HepG2 (cell line): ENCODE measurements at regions not wholly inside any gene's neighbourhood (a gene's known extent, or its start where the extent isn't known, plus 50 kb on each side); places are given as distances from the start of the nearest gene placed in this dataset.

Source experiments
- ATAC-seq: fragments of 200-7000 bp; cut with Tn5 transposase; 3 replicates; pipeline ENCODE4 v1.9.1; 2020; ENCODE audit warnings: mild to moderate bottlenecking, moderate library complexity
- BruUV-seq: library from RNA; stranded (reverse); fragments of 400-500 nt; replicated peaks from 2 replicates; lab custom pipeline; 2021; lab: Mats Ljungman, UMichigan
- CTCF ChIA-PET: fragments of 300-600 bp; formaldehyde crosslinking; extraction: SDS; loops from one replicate; lab custom pipeline; 2021; ENCODE audit warnings: low total read pairs, inconsistent platforms, low intra/inter-chr PET ratio; lab: Yijun Ruan, JAX
- POLR2A ChIA-PET: fragments of 350-600 bp; sonication (Branson Sonifier 250); formaldehyde crosslinking; loops from one replicate; lab custom pipeline; 2020; ENCODE audit warnings: antibody characterized with exemption, inconsistent platforms; lab: Yijun Ruan, JAX
- DNase-seq: peaks from one replicate; pipeline ENCODE4 v3.0.0-alpha.2; 2015; ENCODE audit warnings: low spot score
- FAIRE-seq: peaks from 3 replicates; lab custom pipeline; 2011; peaks lifted over from hg19 to GRCh38; lab: Jason Lieb, UNC
- H2AFZ ChIP-seq: one replicate; pipeline ENCODE4 v1.6.1; 2011; ENCODE audit warnings: low read length, inconsistent platforms
- H3K27ac ChIP-seq: fragments of 300-600 bp; 3 replicates; pipeline ENCODE4 v1.8.0; 2011; ENCODE audit warnings: mixed run types, mild to moderate bottlenecking, mixed read lengths, low read length, inconsistent platforms; ENCODE audit not compliant: insufficient read depth; ENCODE audit errors: extremely low read length
- H3K27me3 ChIP-seq, 2 experiments: fragments of 200-600 bp in 1 of 2; 2 replicates in 1 of 2; 3 replicates in 1 of 2; pipeline versions ENCODE4 v1.6.0 to v1.8.0; 2011; ENCODE audit warnings: low read length in 2 of 2, mild to moderate bottlenecking in 2 of 2, moderate library complexity in 2 of 2, inconsistent platforms in 1 of 2; ENCODE audit not compliant: insufficient read depth in 2 of 2, control insufficient read depth in 1 of 2
- H3K36me3 ChIP-seq, 2 experiments: fragments of 200-600 bp in 1 of 2; replicated peaks in 1 of 2; 2 replicates in 1 of 2; 3 replicates in 1 of 2; pipeline versions ENCODE4 v1.5.1 to v1.8.0; 2011; ENCODE audit warnings: low read length in 2 of 2, inconsistent platforms in 1 of 2; ENCODE audit not compliant: insufficient read depth in 2 of 2, control insufficient read depth in 1 of 2
- H3K4me1 ChIP-seq: 2 replicates; pipeline ENCODE4 v1.5.1; 2012; ENCODE audit warnings: low read length, inconsistent platforms; ENCODE audit not compliant: insufficient read depth
- H3K4me2 ChIP-seq: 2 replicates; pipeline ENCODE4 v1.6.0; 2011; ENCODE audit warnings: low read depth, low read length, inconsistent platforms
- H3K4me3 ChIP-seq, 3 experiments: fragments of 200-600 bp in 1 of 3; sonication (generic), shearing (Covaris generic) in 1 of 3; replicated peaks in 1 of 3; 2 replicates each; pipeline ENCODE4 v1.5.1; 2011 to 2016; ENCODE audit warnings: low read length in 3 of 3, inconsistent platforms in 2 of 3, low read depth in 2 of 3, mild to moderate bottlenecking in 2 of 3, control low read depth in 1 of 3, mixed read lengths in 1 of 3; ENCODE audit not compliant: insufficient read depth in 1 of 3
- H3K79me2 ChIP-seq: one replicate; pipeline ENCODE4 v1.6.1; 2011; ENCODE audit warnings: low read length, inconsistent platforms; ENCODE audit not compliant: insufficient read depth
- H3K9ac ChIP-seq: 2 replicates; pipeline ENCODE4 v1.6.0; 2011; ENCODE audit warnings: mild to moderate bottlenecking, low read depth, low read length, inconsistent platforms; ENCODE audit not compliant: insufficient read depth
- H3K9me3 ChIP-seq: 2 replicates; pipeline ENCODE4 v1.5.1; 2012; ENCODE audit warnings: mild to moderate bottlenecking, low read length
- H4K20me1 ChIP-seq: 2 replicates; pipeline ENCODE4 v1.6.0; 2011; ENCODE audit warnings: inconsistent platforms, mild to moderate bottlenecking, low read length, moderate library complexity; ENCODE audit not compliant: insufficient read depth
- CREB3 ChIP-seq: sonication (generic); formaldehyde crosslinking; IDR thresholded peaks from 2 replicates; pipeline ENCODE4 v1.5.0; 2020; ENCODE audit warnings: missing genetic modification reagents
- ELF3 ChIP-seq: IDR thresholded peaks from 2 replicates; pipeline ENCODE4 v1.6.1; 2016; ENCODE audit warnings: missing genetic modification reagents, missing compliant biosample characterization
- GMEB1 ChIP-seq: sonication (generic); formaldehyde crosslinking; IDR thresholded peaks from 2 replicates; pipeline ENCODE4 v1.5.1; 2020; ENCODE audit warnings: missing genetic modification reagents, mild to moderate bottlenecking, borderline replicate concordance
- MAFK ChIP-seq, 2 experiments: IDR thresholded peaks in 1 of 2; conservative IDR thresholded peaks in 1 of 2; 2 replicates each; pipeline ENCODE4 v1.6.1; 2011; ENCODE audit warnings: improper control_type of control experiment in 2 of 2, low read length in 2 of 2
- MAX ChIP-seq: IDR thresholded peaks from 2 replicates; pipeline ENCODE4 v1.6.1; 2012; ENCODE audit warnings: inconsistent platforms
- MLXIP ChIP-seq: sonication (generic); formaldehyde crosslinking; IDR thresholded peaks from 2 replicates; pipeline ENCODE4 v1.9.0; 2021; ENCODE audit warnings: missing genetic modification reagents, borderline replicate concordance
- NFE2L2 ChIP-seq: fragments of 150-350 bp; IDR thresholded peaks from 2 replicates; pipeline ENCODE4 v1.6.1; 2014; ENCODE audit warnings: low read length
- ZFX ChIP-seq: sonication (generic); formaldehyde crosslinking; IDR thresholded peaks from 2 replicates; pipeline ENCODE4 v1.4.0; 2020; ENCODE audit warnings: mild to moderate bottlenecking, low read depth, missing genetic modification reagents, moderate library complexity
- ZHX1 ChIP-seq: sonication (generic); formaldehyde crosslinking; IDR thresholded peaks from 2 replicates; pipeline ENCODE4 v1.8.1; 2022; ENCODE audit warnings: low read depth, mild to moderate bottlenecking, missing genetic modification reagents
- ZNF619 ChIP-seq: sonication (generic); formaldehyde crosslinking; IDR thresholded peaks from 2 replicates; pipeline ENCODE4 v1.4.0; 2020; ENCODE audit warnings: mild to moderate bottlenecking, missing genetic modification reagents
- WGBS: methylation state at CpG from one replicate; pipeline ENCODE4 v1.1.6; 2017; ENCODE audit warnings: low lambda C conversion rate; 5-methylcytosine and 5-hydroxymethylcytosine counted together
- in situ Hi-C: cut with HindIII; loops from 2 replicates; pipeline ENCODE4 v1.10.0; 2017; ENCODE audit warnings: low pct_unique_long_range_greater_than_20kb; ENCODE audit not compliant: extremely low pct_ligation_motif_present
- intact Hi-C: fragments of 100-400 bp; cut with micrococcal nuclease; formaldehyde crosslinking; loops from one replicate; pipeline ENCODE4 v1.10.0; 2022; ENCODE audit not compliant: unreplicated experiment

- in situ Hi-C loops (no loop called here), intact Hi-C loops (no loop called here)
- Histone ChIP-seq H3K4me3 (no peak overlapping the region), H3K4me2 (no peak overlapping the region), H4K20me1 (no peaks in the 10 kb centered on the region), H3K36me3 (no peaks in the 10 kb centered on the region), H3K9me3 (no peaks in the 10 kb centered on the region), H3K9ac (no peak overlapping the region), H3K27me3 (no peaks in the 10 kb centered on the region), H2AFZ (no peak overlapping the region), H3K27ac (no peak overlapping the region), H3K4me1 (no peaks in the 10 kb centered on the region), H3K79me2 (no peaks in the 10 kb centered on the region)
- FAIRE-seq, result no peak
- TF ChIP-seq ELF3 (no peak), MLXIP (CRISPR knock-in tag) (no peak), CREB3 (CRISPR knock-in tag) (no peak)
- POLR2A ChIA-PET, result no interaction called here
- CTCF ChIA-PET, result no interaction called here
- no peak for ATAC-seq
- no peak for DNase-seq
- no TSS peak for BruUV-seq
- WGBS, result 0% methylated on average over 2 of the region's 2 CpGs
These were observed 87.2 kb upstream of the CDH6 start for GRCh38 chr5:31106278-31106677.

GRCh38 chr5:31104775-31105174, 88.7 kb upstream of the CDH6 start:
- no peak for FAIRE-seq
- Histone ChIP-seq H2AFZ (no peak overlapping the region), H3K4me1 (no peaks in the 10 kb centered on the region), H3K79me2 (no peaks in the 10 kb centered on the region), H3K4me3 (no peak overlapping the region), H3K27me3 (no peaks in the 10 kb centered on the region), H3K27ac (no peak overlapping the region), H4K20me1 (no peaks in the 10 kb centered on the region), H3K36me3 (no peaks in the 10 kb centered on the region), H3K4me2 (no peak overlapping the region), H3K9me3 (no peaks in the 10 kb centered on the region), H3K9ac (no peak overlapping the region)
- POLR2A ChIA-PET, result no interaction called here
- in situ Hi-C loops, result no loop called here
- ATAC-seq, result no peak
- CTCF ChIA-PET, result no interaction called here
- no peak for DNase-seq
- 46% methylated on average over 4 of the region's 4 CpGs for WGBS
- intact Hi-C loops, result no loop called here
- BruUV-seq, result no TSS peak
- no peak for TF ChIP-seq GMEB1 (CRISPR knock-in tag)
- TF ChIP-seq ZHX1 (CRISPR knock-in tag), result no peak
- no peak for TF ChIP-seq ZNF619 (CRISPR knock-in tag)
- no peak for TF ChIP-seq ZFX (CRISPR knock-in tag)
- no peak for TF ChIP-seq MAX
- TF ChIP-seq MAFK (conservative IDR thresholded peaks at IDR 0.05 in 1 of 2, IDR thresholded peaks at IDR 0.05 in 1 of 2; ENCODE audit: low read length in 2 of 2), result peak; percentile 31 to 57; a peak in 2 of 4 replicates
- TF ChIP-seq NFE2L2, result peak; percentile 65; the same call in 1 of the 2 replicates
